AG09319 (cell line): ENCODE measurements at regions not wholly inside any gene's neighbourhood (a gene's known extent, or its start where the extent isn't known, plus 50 kb on each side); places are given as distances from the start of the nearest gene placed in this dataset.

ENCODE experiments used
- DNase-seq: peaks from one replicate; pipeline ENCODE4 v3.0.0-alpha.2; 2010; ENCODE audit warnings: low read depth; ENCODE audit errors: extremely low read depth
- TF ChIP-seq, protein P1 (sequence below): IDR thresholded peaks from 2 replicates; pipeline ENCODE4 v1.5.1; 2011; ENCODE audit warnings: low read depth, mild to moderate bottlenecking, inconsistent platforms, low read length, moderate library complexity

DNA sequence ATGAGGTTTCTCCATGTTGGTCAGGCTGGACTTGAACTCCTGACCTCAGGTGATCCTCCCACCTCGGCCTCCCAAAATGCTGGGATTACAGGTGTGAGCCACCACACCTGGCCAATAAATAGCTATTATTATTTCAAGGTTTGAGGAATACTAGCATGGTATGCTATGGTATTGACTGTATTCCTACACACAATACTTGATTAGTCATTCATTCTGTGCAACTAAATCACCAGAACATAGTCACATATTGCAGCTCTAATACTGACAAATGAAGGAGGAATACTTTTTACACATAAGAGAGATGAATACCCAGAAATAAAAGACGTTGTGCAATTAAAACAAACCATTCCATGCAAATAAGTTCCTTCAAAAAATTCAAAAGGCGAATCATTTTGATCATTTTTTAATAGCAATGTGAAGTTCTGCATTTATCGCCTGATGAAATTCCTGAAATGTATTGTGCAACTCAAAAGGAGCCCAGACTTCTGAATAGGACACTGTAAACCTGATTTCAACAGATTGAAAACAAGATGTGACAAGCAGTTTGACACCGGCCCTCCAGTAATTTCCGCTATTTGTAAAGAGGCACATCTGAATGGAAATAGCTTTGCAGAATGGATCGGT, 687.4 kb upstream of the SEMA6A start:
- no peak for DNase-seq
- TF ChIP-seq, protein P1, sequence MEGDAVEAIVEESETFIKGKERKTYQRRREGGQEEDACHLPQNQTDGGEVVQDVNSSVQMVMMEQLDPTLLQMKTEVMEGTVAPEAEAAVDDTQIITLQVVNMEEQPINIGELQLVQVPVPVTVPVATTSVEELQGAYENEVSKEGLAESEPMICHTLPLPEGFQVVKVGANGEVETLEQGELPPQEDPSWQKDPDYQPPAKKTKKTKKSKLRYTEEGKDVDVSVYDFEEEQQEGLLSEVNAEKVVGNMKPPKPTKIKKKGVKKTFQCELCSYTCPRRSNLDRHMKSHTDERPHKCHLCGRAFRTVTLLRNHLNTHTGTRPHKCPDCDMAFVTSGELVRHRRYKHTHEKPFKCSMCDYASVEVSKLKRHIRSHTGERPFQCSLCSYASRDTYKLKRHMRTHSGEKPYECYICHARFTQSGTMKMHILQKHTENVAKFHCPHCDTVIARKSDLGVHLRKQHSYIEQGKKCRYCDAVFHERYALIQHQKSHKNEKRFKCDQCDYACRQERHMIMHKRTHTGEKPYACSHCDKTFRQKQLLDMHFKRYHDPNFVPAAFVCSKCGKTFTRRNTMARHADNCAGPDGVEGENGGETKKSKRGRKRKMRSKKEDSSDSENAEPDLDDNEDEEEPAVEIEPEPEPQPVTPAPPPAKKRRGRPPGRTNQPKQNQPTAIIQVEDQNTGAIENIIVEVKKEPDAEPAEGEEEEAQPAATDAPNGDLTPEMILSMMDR, result no peak

DNA sequence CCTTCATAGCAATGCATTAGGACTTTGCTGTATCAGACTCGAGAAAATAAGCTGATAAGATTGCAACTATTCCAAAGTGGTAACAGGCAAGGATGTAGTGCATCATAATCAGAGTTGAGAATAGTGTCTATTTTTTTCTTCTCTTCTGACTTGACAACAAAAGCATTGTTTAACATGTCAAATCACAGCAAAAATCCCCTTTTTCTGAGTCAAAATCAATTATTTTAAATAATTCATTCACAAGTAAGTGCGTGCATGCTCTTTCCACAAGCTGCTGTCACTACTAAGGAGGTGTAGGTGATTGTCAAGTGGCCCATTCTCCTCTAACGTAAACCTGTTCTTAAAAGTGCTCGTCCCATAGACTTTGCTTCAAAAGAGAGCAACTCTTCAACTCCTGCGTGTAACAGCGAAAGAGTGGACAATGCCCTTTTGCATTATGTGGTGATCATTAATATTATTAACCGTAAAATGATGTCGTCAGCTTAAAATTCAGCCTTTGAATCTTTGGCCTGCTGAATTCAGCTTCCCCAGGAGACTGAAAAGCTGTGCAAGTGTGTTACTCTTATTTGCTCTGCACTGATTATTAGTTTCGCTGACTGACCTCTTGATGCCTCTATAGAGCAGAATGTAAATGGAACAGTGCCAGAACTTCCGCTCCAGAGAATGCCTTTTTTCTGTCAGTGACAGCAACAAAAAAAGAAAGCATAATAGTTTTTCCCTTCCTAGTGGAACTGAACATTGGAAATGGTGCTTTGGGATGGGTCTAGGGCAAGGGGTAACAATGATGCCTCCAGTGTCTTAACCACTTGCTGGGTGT, 680.8 kb upstream of the SEMA6A start:
- no peak for DNase-seq
- TF ChIP-seq, protein P1, result no peak

DNA sequence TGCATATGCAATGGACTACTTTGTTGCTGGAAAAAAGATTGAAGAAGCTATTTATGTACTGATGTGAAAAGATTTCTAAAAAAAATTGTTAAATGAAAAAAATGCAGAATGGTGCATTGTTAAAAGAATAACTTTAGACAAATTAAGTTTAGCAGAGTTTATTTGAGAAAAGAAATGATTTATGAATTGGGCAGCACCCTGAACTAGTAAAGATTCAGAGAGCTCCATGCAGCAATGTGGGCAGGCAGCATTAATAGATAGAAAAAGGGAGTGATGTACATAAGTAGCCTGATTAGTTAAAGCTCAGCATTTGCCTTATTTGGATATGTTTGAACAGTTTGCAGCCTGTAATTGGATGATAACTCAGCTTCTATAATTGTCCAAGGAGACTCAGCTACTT, 677.9 kb upstream of the SEMA6A start:
- TF ChIP-seq, protein P1, result no peak
- DNase-seq, result no peak

DNA sequence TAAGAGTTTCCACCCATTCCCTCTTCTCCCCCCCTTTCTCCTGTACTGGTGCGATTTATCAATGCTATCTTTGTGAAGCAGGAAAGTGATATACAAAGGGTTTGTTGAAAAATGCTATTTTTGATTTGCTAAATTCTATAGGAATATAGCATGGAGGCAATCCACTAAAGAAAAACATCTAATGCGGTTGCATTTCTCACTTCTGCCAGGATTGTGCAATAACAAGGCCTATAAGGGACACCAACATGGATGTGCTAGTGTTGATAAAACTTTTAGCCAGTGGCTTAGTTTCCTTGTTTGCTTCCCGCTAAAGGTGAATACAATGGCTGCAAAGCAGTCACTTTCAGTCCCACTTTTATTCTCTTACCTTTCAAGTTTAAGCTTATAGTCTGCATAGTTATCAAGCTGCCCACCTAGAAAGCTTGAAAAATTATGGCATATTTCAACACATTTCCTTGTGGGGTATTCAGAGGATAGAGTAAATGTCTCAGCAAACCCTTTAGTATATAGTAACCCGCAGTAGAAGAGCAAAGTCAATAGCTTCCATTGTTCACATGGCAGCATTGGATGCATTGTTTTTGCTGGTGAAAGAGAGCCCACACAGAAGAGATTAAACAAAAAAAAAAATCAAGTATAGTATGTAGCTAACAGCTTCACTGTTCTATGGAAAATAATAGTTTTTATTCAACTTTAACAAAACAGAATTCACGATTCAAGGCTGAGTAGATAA, 674.6 kb upstream of the SEMA6A start:
- TF ChIP-seq, protein P1, result no peak
- no peak for DNase-seq

DNA sequence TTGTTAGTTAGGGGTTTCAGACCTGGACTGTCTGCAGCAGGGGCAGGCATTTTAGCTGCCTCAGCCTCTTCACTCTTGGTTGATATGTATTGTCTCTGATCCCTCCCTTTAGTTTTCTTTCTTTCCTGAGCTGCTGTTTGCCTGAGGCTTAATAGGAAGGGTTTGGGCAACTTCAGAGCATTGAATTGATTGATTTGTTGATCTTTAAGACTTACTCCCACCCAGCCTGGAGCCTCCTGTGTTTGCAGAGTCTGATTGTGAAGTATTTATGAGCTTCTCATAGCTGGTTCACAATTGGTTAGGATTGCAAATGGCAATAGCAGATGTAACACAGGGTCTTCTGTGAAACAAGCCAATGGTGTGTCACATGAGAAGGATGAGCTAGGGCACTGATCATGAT, 671.8 kb upstream of the SEMA6A start:
- TF ChIP-seq, protein P1, result no peak

DNA sequence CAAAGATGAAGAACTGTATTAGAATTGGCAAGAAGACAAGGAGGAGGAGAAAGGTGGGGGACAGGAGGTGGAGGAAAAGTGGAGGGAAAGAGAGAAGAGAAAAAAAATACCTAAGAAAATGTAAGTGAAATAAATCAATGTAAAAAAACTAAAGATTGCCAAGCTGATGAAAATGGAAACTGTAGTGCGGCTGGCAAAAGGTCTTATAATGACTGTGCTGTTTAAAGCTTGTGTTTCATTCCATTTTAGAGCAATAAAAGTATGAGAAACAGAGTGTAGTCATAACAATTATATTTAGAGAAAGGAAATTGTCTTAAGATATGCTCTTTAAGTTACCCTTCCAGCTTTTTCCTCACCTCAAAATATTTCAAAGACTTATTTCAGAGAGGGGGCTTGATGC, 670.5 kb upstream of the SEMA6A start:
- TF ChIP-seq, protein P1, result no peak

More for the DNA sequence above, 671.8 kb upstream of the SEMA6A start:
- no peak for DNase-seq

DNA sequence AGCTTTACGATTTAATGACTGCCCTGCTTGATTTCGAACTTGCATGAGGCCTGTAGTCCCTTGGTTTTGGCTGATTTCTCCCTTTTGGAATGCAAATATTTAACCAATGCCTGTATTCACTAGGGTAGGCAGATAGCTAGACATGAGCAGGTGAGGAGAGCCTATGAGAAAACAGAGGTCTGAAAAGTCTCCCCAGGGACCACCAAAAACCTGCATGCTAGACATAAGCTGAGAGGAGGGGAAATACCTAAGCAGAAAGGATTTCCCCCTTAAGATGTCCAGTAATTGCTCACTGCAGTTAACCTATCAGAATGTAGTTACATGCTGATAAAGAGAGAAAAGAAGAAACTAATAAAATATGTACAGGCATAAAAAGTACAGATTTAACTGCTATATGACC, 667.4 kb upstream of the SEMA6A start:
- TF ChIP-seq, protein P1, result no peak
- DNase-seq, result no peak

More for the DNA sequence above, 670.5 kb upstream of the SEMA6A start:
- DNase-seq, result no peak
